H1 (cell line): ENCODE measurements at regions not wholly inside any gene's neighbourhood (a gene's known extent, or its start where the extent isn't known, plus 50 kb on each side); places are given as distances from the start of the nearest gene placed in this dataset.

Source experiments
- CTCF ChIA-PET: fragments of 300-600 bp; sonication (Branson Sonifier 250); formaldehyde crosslinking; loops from one replicate; lab custom pipeline; 2021; ENCODE audit not compliant: partially characterized antibody; lab: Charles Lee
- POLR2A ChIA-PET: fragments of 300-600 bp; sonication (Branson Sonifier 250); formaldehyde crosslinking; loops from one replicate; lab custom pipeline; 2021; ENCODE audit warnings: inconsistent platforms; ENCODE audit not compliant: partially characterized antibody; lab: Charles Lee
- DNase-seq, 2 experiments: peaks; one replicate each; pipeline versions ENCODE4 v3.0.0 to v3.0.0-alpha.2; 2010 to 2022; ENCODE audit warnings: low spot score in 2 of 2, low read depth in 1 of 2, mixed read lengths in 1 of 2
- FAIRE-seq: peaks from 2 replicates; lab custom pipeline; 2011; peaks lifted over from hg19 to GRCh38; lab: Jason Lieb, UNC
- H2AFZ ChIP-seq: 2 replicates; pipeline ENCODE4 v1.8.1; 2012; ENCODE audit warnings: low read length, inconsistent platforms
- H2AK5ac ChIP-seq: 2 replicates; pipeline ENCODE4 v1.6.1; 2013; ENCODE audit warnings: low read depth, low read length
- H2BK120ac ChIP-seq: replicated peaks from 2 replicates; pipeline ENCODE3; 2013; ENCODE audit warnings: low read depth, low read length, inconsistent platforms
- H2BK12ac ChIP-seq: 2 replicates; pipeline ENCODE4 v1.6.1; 2013; ENCODE audit warnings: low read depth, low read length
- H2BK15ac ChIP-seq: 2 replicates; pipeline ENCODE4 v1.6.1; 2013; ENCODE audit warnings: low read length
- H2BK20ac ChIP-seq: 2 replicates; pipeline ENCODE4 v1.6.1; 2013; ENCODE audit warnings: low read length
- H2BK5ac ChIP-seq: 2 replicates; pipeline ENCODE4 v1.6.1; 2013; ENCODE audit warnings: low read depth, low read length
- H3K14ac ChIP-seq: 2 replicates; pipeline ENCODE4 v1.6.1; 2013; ENCODE audit warnings: inconsistent platforms; ENCODE audit not compliant: insufficient read length
- H3K18ac ChIP-seq: 2 replicates; pipeline ENCODE4 v1.6.1; 2013; ENCODE audit warnings: low read length; ENCODE audit errors: extremely low read depth
- H3K23ac ChIP-seq: 2 replicates; pipeline ENCODE4 v1.6.1; 2013; ENCODE audit warnings: inconsistent platforms; ENCODE audit not compliant: insufficient read length
- H3K23me2 ChIP-seq: 2 replicates; pipeline ENCODE4 v1.6.1; 2013; ENCODE audit warnings: low read depth, low read length
- H3K27ac ChIP-seq: 2 replicates; pipeline ENCODE4 v1.6.1; 2011; ENCODE audit warnings: low read depth, low read length, inconsistent platforms
- H3K27me3 ChIP-seq, 4 experiments: replicated peaks in 1 of 4; 1 replicate in 1 of 4; 2 replicates in 3 of 4; pipeline versions ENCODE4 v1.6.1 to v1.8.1; 2011 to 2013; ENCODE audit warnings: low read length in 3 of 4, mild to moderate bottlenecking in 3 of 4, inconsistent platforms in 2 of 4, mixed read lengths in 2 of 4, moderate library complexity in 1 of 4; ENCODE audit not compliant: control insufficient read depth in 3 of 4, insufficient read depth in 3 of 4; ENCODE audit errors: extremely low read depth in 1 of 4
- H3K36me3 ChIP-seq, 4 experiments: 2 replicates each; pipeline versions ENCODE4 v1.6.1 to v1.8.1; 2011 to 2013; ENCODE audit warnings: mild to moderate bottlenecking in 4 of 4, low read length in 3 of 4, moderate library complexity in 2 of 4, control low read depth in 1 of 4, inconsistent platforms in 1 of 4; ENCODE audit not compliant: insufficient read depth in 4 of 4, control insufficient read depth in 2 of 4
- H3K4ac ChIP-seq: replicated peaks from 2 replicates; pipeline ENCODE3; 2013; ENCODE audit warnings: low read length, low read depth, mixed read lengths, inconsistent platforms; ENCODE audit not compliant: insufficient read length
- H3K4me1 ChIP-seq, 4 experiments: replicated peaks in 1 of 4; 1 replicate in 1 of 4; 2 replicates in 3 of 4; pipeline versions ENCODE4 v1.6.1 to v1.8.1; 2011 to 2013; ENCODE audit warnings: low read length in 3 of 4, inconsistent platforms in 2 of 4, mixed read lengths in 1 of 4; ENCODE audit not compliant: insufficient read depth in 4 of 4, control insufficient read depth in 3 of 4
- H3K4me2 ChIP-seq, 2 experiments: 2 replicates each; pipeline versions ENCODE4 v1.6.1 to v1.8.1; 2011 to 2013; ENCODE audit warnings: low read depth in 2 of 2, low read length in 2 of 2, control low read depth in 1 of 2, inconsistent platforms in 1 of 2, mild to moderate bottlenecking in 1 of 2; ENCODE audit not compliant: insufficient read depth in 1 of 2
- H3K4me3 ChIP-seq, 4 experiments: fragments of 200-600, 300-600 bp in 1 of 4; sonication (generic), shearing (Covaris generic), sonication (Bioruptor Twin) in 1 of 4; 2 replicates each; pipeline versions ENCODE4 v1.5.1 to v1.8.1; 2011 to 2016; ENCODE audit warnings: low read length in 4 of 4, low read depth in 3 of 4, control low read depth in 2 of 4, inconsistent platforms in 2 of 4, mild to moderate bottlenecking in 2 of 4, mixed read lengths in 1 of 4, moderate library complexity in 1 of 4; ENCODE audit not compliant: insufficient read depth in 2 of 4; ENCODE audit errors: extremely low read depth in 1 of 4
- H3K56ac ChIP-seq: replicated peaks from 2 replicates; pipeline ENCODE3; 2013; ENCODE audit warnings: low read depth, mild to moderate bottlenecking, mixed read lengths, low read length, inconsistent platforms; ENCODE audit not compliant: insufficient read length
- H3K79me1 ChIP-seq: 2 replicates; pipeline ENCODE4 v1.6.1; 2013; ENCODE audit warnings: low read depth, low read length, control low read depth
- H3K79me2 ChIP-seq, 2 experiments: 2 replicates each; pipeline versions ENCODE4 v1.6.1 to v1.8.1; 2012 to 2013; ENCODE audit warnings: low read length in 2 of 2, mild to moderate bottlenecking in 2 of 2, inconsistent platforms in 1 of 2; ENCODE audit not compliant: insufficient read depth in 2 of 2, control insufficient read depth in 1 of 2
- H3K9ac ChIP-seq, 4 experiments: replicated peaks in 1 of 4; 1 replicate in 1 of 4; 2 replicates in 3 of 4; pipeline versions ENCODE4 v1.6.1 to v1.8.1; 2011 to 2013; ENCODE audit warnings: low read depth in 3 of 4, low read length in 3 of 4, control low read depth in 2 of 4, mild to moderate bottlenecking in 2 of 4, moderate library complexity in 2 of 4, inconsistent platforms in 1 of 4; ENCODE audit errors: extremely low read depth in 1 of 4
- H3K9me3 ChIP-seq, 2 experiments: 2 replicates each; pipeline versions ENCODE4 v1.6.1 to v1.8.1; 2012 to 2013; ENCODE audit warnings: mild to moderate bottlenecking in 2 of 2, moderate library complexity in 2 of 2, control low read depth in 1 of 2, inconsistent platforms in 1 of 2, low read depth in 1 of 2, low read length in 1 of 2, mixed read lengths in 1 of 2; ENCODE audit not compliant: insufficient read depth in 2 of 2
- H4K20me1 ChIP-seq, 2 experiments: replicated peaks in 1 of 2; 2 replicates each; pipeline versions ENCODE3 to v1.8.1; 2011 to 2013; ENCODE audit warnings: inconsistent platforms in 2 of 2, low read length in 2 of 2, mild to moderate bottlenecking in 1 of 2; ENCODE audit not compliant: insufficient read depth in 2 of 2, control insufficient read depth in 1 of 2
- H4K5ac ChIP-seq: 2 replicates; pipeline ENCODE4 v1.6.1; 2013; ENCODE audit warnings: low read length, low read depth, mixed read lengths, inconsistent platforms; ENCODE audit not compliant: insufficient read length
- H4K8ac ChIP-seq: 2 replicates; pipeline ENCODE4 v1.8.0; 2013; ENCODE audit warnings: mild to moderate bottlenecking, moderate library complexity, low read length, inconsistent platforms; ENCODE audit not compliant: insufficient read depth; ENCODE audit errors: extremely low read depth
- H4K91ac ChIP-seq: replicated peaks from 2 replicates; pipeline ENCODE3; 2013; ENCODE audit warnings: low read length, mixed read lengths, inconsistent platforms; ENCODE audit not compliant: insufficient read length
- CBX8 ChIP-seq: fragments of 300-800, 300-1000 bp; sonication (generic); IDR thresholded peaks from 2 replicates; pipeline ENCODE4 v1.7.1; 2016; ENCODE audit warnings: low read depth, low read length, borderline replicate concordance
- CEBPB ChIP-seq: IDR thresholded peaks from 2 replicates; pipeline ENCODE4 v1.6.1; 2012; ENCODE audit warnings: low read depth, low read length
- GABPA ChIP-seq: IDR thresholded peaks from 2 replicates; pipeline ENCODE4 v1.6.1; 2011; ENCODE audit warnings: mild to moderate bottlenecking, low read length, moderate library complexity, borderline replicate concordance; ENCODE audit not compliant: insufficient read depth
- GTF2F1 ChIP-seq: IDR thresholded peaks from 2 replicates; pipeline ENCODE4 v1.6.1; 2012; ENCODE audit warnings: low read depth, low read length, improper control_type of control experiment, borderline replicate concordance
- POLR2A ChIP-seq, 2 experiments: IDR thresholded peaks; 1 replicate in 1 of 2; 2 replicates in 1 of 2; pipeline ENCODE4 v1.6.1; 2011; ENCODE audit warnings: low read depth in 2 of 2, low read length in 2 of 2, mild to moderate bottlenecking in 2 of 2; ENCODE audit errors: control extremely low read depth in 1 of 2
- POLR2AphosphoS5 ChIP-seq: IDR thresholded peaks from 2 replicates; pipeline ENCODE4 v1.6.1; 2011; ENCODE audit warnings: low read depth, low read length
- RXRA ChIP-seq: IDR thresholded peaks from 2 replicates; pipeline ENCODE4 v1.6.1; 2011; ENCODE audit warnings: low read depth, mild to moderate bottlenecking, low read length, moderate library complexity; ENCODE audit not compliant: insufficient read depth
- SIX5 ChIP-seq: IDR thresholded peaks from 2 replicates; pipeline ENCODE4 v1.6.1; 2011; ENCODE audit warnings: mild to moderate bottlenecking, low read depth, low read length
- SUZ12 ChIP-seq: fragments of 200-600 bp; sonication (generic); IDR thresholded peaks from 2 replicates; pipeline ENCODE4 v1.6.1; 2012; ENCODE audit warnings: mild to moderate bottlenecking, inconsistent platforms, low read length, moderate library complexity, mixed read lengths
- WGBS, 2 experiments: shearing (Covaris generic) in 1 of 2; methylation state at CpG; one replicate each; pipeline versions ENCODE4 v1.1.6 to v1.1.7; 2013 to 2015; ENCODE audit warnings: low lambda C conversion rate in 2 of 2, mixed read lengths in 2 of 2, inconsistent platforms in 1 of 2, low coverage in 1 of 2, missing lambda C conversion rate in 1 of 2; ENCODE audit not compliant: insufficient replicate concordance in 2 of 2, insufficient coverage in 1 of 2, insufficient read length in 1 of 2; ENCODE audit errors: extremely low coverage in 1 of 2, missing lambda C conversion rate in 1 of 2; 5-methylcytosine and 5-hydroxymethylcytosine counted together
- TF ChIP-seq, protein P1 (sequence below), 3 experiments: IDR thresholded peaks; 1 replicate in 2 of 3; 2 replicates in 1 of 3; pipeline versions ENCODE4 v1.5.1 to v1.6.1; 2011; ENCODE audit warnings: low read length in 3 of 3, mild to moderate bottlenecking in 3 of 3, inconsistent platforms in 2 of 3, low read depth in 1 of 3, moderate library complexity in 1 of 3; ENCODE audit not compliant: insufficient read depth in 1 of 3; ENCODE audit errors: control extremely low read depth in 1 of 3

- Histone ChIP-seq H2BK20ac (no peak overlapping the region), H2AFZ (no peak overlapping the region), H2BK15ac (no peak overlapping the region), H3K4me2 (no peak overlapping the region), H3K4ac (no peak overlapping the region), H3K18ac (no peak overlapping the region), H3K4me3 (no peak overlapping the region), H3K27me3 (no peaks in the 10 kb centered on the region), H3K14ac (no peak overlapping the region), H3K36me3 (no peaks in the 10 kb centered on the region), H3K9ac (no peak overlapping the region), H3K23ac (no peak overlapping the region), H3K4me1 (no peaks in the 10 kb centered on the region), H3K79me1 (no peaks in the 10 kb centered on the region), H4K20me1 (no peaks in the 10 kb centered on the region), H3K56ac (no peak overlapping the region), H2AK5ac (no peak overlapping the region), H2BK5ac (no peak overlapping the region), H3K27ac (no peak overlapping the region), H4K5ac (no peak overlapping the region), H2BK12ac (no peak overlapping the region), H3K79me2 (no peaks in the 10 kb centered on the region), H4K8ac (no peak overlapping the region; the same call in 1 of the 2 replicates), H4K91ac (no peak overlapping the region), H3K23me2 (no peaks in the 10 kb centered on the region), H3K9me3 (no peaks in the 10 kb centered on the region), H2BK120ac (no peak overlapping the region)
- WGBS, 2 experiments = 88% methylated on average over 3 of the region's 3 CpGs; no CpG with 5 or more reads in 1 of the 2 experiments
- CTCF ChIA-PET = interaction anchor here (0.7 to 3.0 kb wide), 12 partner anchors 9 to 298 kb away, joined by 3 to 12 read pairs (median 3); no protein-coding TSS in a partner anchor
- no peak for DNase-seq
- POLR2A ChIA-PET = no interaction called here
- no peak for FAIRE-seq
- TF ChIP-seq POLR2AphosphoS5 = no peak
- no peak for TF ChIP-seq POLR2A (IDR thresholded peaks at IDR 0.05; ENCODE audit: control extremely low read depth in 1 of 2, low read depth in 2 of 2, low read length in 2 of 2)
- TF ChIP-seq GTF2F1 = no peak
- TF ChIP-seq, protein P1, sequence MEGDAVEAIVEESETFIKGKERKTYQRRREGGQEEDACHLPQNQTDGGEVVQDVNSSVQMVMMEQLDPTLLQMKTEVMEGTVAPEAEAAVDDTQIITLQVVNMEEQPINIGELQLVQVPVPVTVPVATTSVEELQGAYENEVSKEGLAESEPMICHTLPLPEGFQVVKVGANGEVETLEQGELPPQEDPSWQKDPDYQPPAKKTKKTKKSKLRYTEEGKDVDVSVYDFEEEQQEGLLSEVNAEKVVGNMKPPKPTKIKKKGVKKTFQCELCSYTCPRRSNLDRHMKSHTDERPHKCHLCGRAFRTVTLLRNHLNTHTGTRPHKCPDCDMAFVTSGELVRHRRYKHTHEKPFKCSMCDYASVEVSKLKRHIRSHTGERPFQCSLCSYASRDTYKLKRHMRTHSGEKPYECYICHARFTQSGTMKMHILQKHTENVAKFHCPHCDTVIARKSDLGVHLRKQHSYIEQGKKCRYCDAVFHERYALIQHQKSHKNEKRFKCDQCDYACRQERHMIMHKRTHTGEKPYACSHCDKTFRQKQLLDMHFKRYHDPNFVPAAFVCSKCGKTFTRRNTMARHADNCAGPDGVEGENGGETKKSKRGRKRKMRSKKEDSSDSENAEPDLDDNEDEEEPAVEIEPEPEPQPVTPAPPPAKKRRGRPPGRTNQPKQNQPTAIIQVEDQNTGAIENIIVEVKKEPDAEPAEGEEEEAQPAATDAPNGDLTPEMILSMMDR (IDR thresholded peaks at IDR 0.05; ENCODE audit: control extremely low read depth in 1 of 3, insufficient read depth in 1 of 3, low read depth in 1 of 3, low read length in 3 of 3) = no peak
- no peak for TF ChIP-seq CEBPB
- no peak for TF ChIP-seq CBX8
- no peak for TF ChIP-seq GABPA
- no peak for TF ChIP-seq RXRA
- no peak for TF ChIP-seq SUZ12
- TF ChIP-seq SIX5 = no peak
Observed at GRCh38 chr1:209506101-209506500, 77.4 kb upstream of the CAMK1G start.
